ENCODE measurements at regions not wholly inside any gene's neighbourhood (a gene's known extent, or its start where the extent isn't known, plus 50 kb on each side); places are given as distances from the start of the nearest gene placed in this dataset.

DNA sequence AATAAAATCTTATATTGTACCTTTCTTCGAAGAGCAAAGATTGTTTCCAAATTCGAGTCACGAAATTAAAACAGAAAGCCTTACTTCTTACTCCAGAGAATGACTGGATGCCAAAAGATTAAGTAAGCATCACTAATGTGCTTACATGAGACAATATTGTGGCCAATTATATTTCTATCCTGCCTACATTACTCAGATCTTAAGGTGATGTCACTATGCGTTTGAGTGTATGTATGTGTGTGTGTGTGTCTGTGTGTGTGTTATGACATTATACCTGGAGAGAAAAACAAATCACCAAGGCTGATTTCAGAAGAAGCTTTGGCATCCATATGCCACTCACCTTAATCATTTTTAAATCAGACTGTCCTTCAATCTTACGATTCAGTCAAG lies 556.3 kb downstream of the PPARGC1A start:
- dilution Hi-C loops (cut with HindIII; ENCODE audit: low sequenced_read_pairs, unreplicated experiment) (no loop called here), in situ Hi-C loops (cut with MboI; ENCODE audit: low sequenced_read_pairs) (no loop called here), intact Hi-C loops (cut with micrococcal nuclease) (no loop called here)
- no peak overlapping the region for H3K4me3 ChIP-seq (ENCODE audit: insufficient read depth, low read depth, low read length)
- no peaks in the 10 kb centered on the region for H3K36me3 ChIP-seq (ENCODE audit: control insufficient read depth, insufficient read depth, low read length)
- no peak overlapping the region for H4K5ac ChIP-seq (ENCODE audit: low read depth, low read length)
- no peak overlapping the region for H3K14ac ChIP-seq (replicated peaks; ENCODE audit: low read depth, low read length)
- no peak overlapping the region for H2BK5ac ChIP-seq (ENCODE audit: low read depth, low read length, poor library complexity, severe bottlenecking)
- no peak overlapping the region for H2AFZ ChIP-seq (replicated peaks; ENCODE audit: low read length, poor library complexity)
- H4K20me1 ChIP-seq (ENCODE audit: insufficient read depth, low read length) = no peaks in the 10 kb centered on the region
- no peak overlapping the region for H2AK5ac ChIP-seq (ENCODE audit: low read depth, low read length)
- no peaks in the 10 kb centered on the region for H3K79me1 ChIP-seq (ENCODE audit: low read depth in 1 of 2, low read length in 2 of 2)
- H2BK20ac ChIP-seq (ENCODE audit: low read depth, low read length) = no peak overlapping the region
- H3K4me1 ChIP-seq (ENCODE audit: control insufficient read depth, insufficient read depth, low read length) = no peaks in the 10 kb centered on the region
- no CpG with 5 or more reads among the region's 5 CpGs for WGBS, 2 experiments (ENCODE audit: extremely low coverage in 2 of 2, insufficient read length in 1 of 2)
- no peaks in the 10 kb centered on the region for H3K9me1 ChIP-seq (ENCODE audit: insufficient read depth, low read length)
- ChIA-PET POLR2A (ENCODE audit: unreplicated experiment) (no interaction called here), CTCF (interaction anchor here (0.6 kb wide), 1 partner anchor 1650 kb away, joined by 4 read pairs; no protein-coding TSS in a partner anchor)
- H4K8ac ChIP-seq (ENCODE audit: low read depth in 2 of 2, low read length in 2 of 2) = no peak overlapping the region
- TF ChIP-seq MXI1 (IDR thresholded peaks at IDR 0.05; ENCODE audit: borderline replicate concordance, low read depth, low read length) (no peak), BHLHE40 (IDR thresholded peaks at IDR 0.05; ENCODE audit: low read depth, low read length) (no peak), MAZ (IDR thresholded peaks at IDR 0.05; ENCODE audit: borderline replicate concordance, low read depth, low read length) (no peak), RCOR1 (IDR thresholded peaks at IDR 0.05; ENCODE audit: insufficient replicate concordance, low read length) (no peak), CHD1 (IDR thresholded peaks at IDR 0.05; ENCODE audit: low read depth, low read length) (no peak), POLR2A (IDR thresholded peaks at IDR 0.05; ENCODE audit: low read depth, low read length) (no peak), MAFK (IDR thresholded peaks at IDR 0.05; ENCODE audit: low read depth, low read length) (no peak), USF2 (IDR thresholded peaks at IDR 0.05; ENCODE audit: low read depth, low read length) (no peak), SMC3 (IDR thresholded peaks at IDR 0.05; ENCODE audit: low read depth, low read length) (no peak), RAD21 (IDR thresholded peaks at IDR 0.05; ENCODE audit: low read length) (no peak), CEBPB (IDR thresholded peaks at IDR 0.05; ENCODE audit: low read depth, low read length) (no peak), RFX5 (IDR thresholded peaks at IDR 0.05; ENCODE audit: low read depth, low read length) (no peak)
- H3K9ac ChIP-seq (ENCODE audit: low read depth, low read length) = no peak overlapping the region
- H3K4ac ChIP-seq (ENCODE audit: low read depth, low read length) = no peak overlapping the region
- H3K23ac ChIP-seq (ENCODE audit: low read depth, low read length) = no peak overlapping the region
- no peak overlapping the region for H3K27ac ChIP-seq (ENCODE audit: insufficient read depth, low read length)
- H3K56ac ChIP-seq (ENCODE audit: extremely low read depth, insufficient read depth, low read length) = no peak overlapping the region
- no peak overlapping the region for H2BK15ac ChIP-seq (ENCODE audit: low read depth, low read length)
- H3K9me3 ChIP-seq (ENCODE audit: control insufficient read depth, insufficient read depth, low read length) = no peaks in the 10 kb centered on the region
- no peak overlapping the region for H3K18ac ChIP-seq (ENCODE audit: low read depth, low read length)
- BruUV-seq (replicated peaks) = no TSS peak
- peak; percentile 6 for DNase-seq
- H2BK120ac ChIP-seq (ENCODE audit: low read depth, low read length) = no peak overlapping the region
- no peak overlapping the region for H3K4me2 ChIP-seq (ENCODE audit: low read depth, low read length)
- no peak overlapping the region for H2AK9ac ChIP-seq (replicated peaks; ENCODE audit: low read depth, low read length, poor library complexity)
- no peak overlapping the region for H4K91ac ChIP-seq (ENCODE audit: insufficient read depth, low read depth, low read length)
- no peaks in the 10 kb centered on the region for H3K27me3 ChIP-seq (ENCODE audit: control insufficient read depth, insufficient read depth, low read length)
- no peak for ATAC-seq (ENCODE audit: low read depth)
